Activated T-helper 17 cell treated with anti-CD3 and anti-CD28 coated beads, Interleukin-2, amount 50 U/mL, for 72 hours (primary cell): ENCODE measurements at regions not wholly inside any gene's neighbourhood (a gene's known extent, or its start where the extent isn't known, plus 50 kb on each side); places are given as distances from the start of the nearest gene placed in this dataset.

Experiments
- ATAC-seq: fragments of 150-1000 bp; cut with Tn5 transposase; replicated peaks from 2 replicates; pipeline ENCODE4 v1.10.0; 2021; ENCODE audit warnings: mild to moderate bottlenecking, moderate library complexity
- H3K27ac Mint-ChIP-seq: one replicate; pipeline ENCODE4 v1.8.0; 2022; ENCODE audit warnings: mixed read lengths
- H3K27me3 Mint-ChIP-seq: one replicate; pipeline ENCODE4 v1.8.0; 2022; ENCODE audit warnings: mixed read lengths
- H3K36me3 Mint-ChIP-seq: one replicate; pipeline ENCODE4 v1.8.0; 2022; ENCODE audit warnings: low read depth, mild to moderate bottlenecking, mixed read lengths
- H3K4me1 Mint-ChIP-seq: one replicate; pipeline ENCODE4 v1.8.0; 2022; ENCODE audit warnings: mixed read lengths
- H3K4me3 Mint-ChIP-seq: one replicate; pipeline ENCODE4 v1.8.0; 2022; ENCODE audit warnings: mild to moderate bottlenecking, mixed read lengths
- H3K9me3 Mint-ChIP-seq: one replicate; pipeline ENCODE4 v1.8.0; 2022; ENCODE audit warnings: mixed read lengths

GRCh38 chr2:145736871-145737270 is 1217.0 kb upstream of the ZEB2 start:
- no peaks in the 10 kb centered on the region for H3K27me3 Mint-ChIP-seq
- no peaks in the 10 kb centered on the region for H3K4me1 Mint-ChIP-seq
- ATAC-seq: no peak
- H3K9me3 Mint-ChIP-seq: no peaks in the 10 kb centered on the region
- no peak overlapping the region for H3K27ac Mint-ChIP-seq
- no peak overlapping the region for H3K4me3 Mint-ChIP-seq
- H3K36me3 Mint-ChIP-seq: no peaks in the 10 kb centered on the region

- H3K4me1 Mint-ChIP-seq: no peaks in the 10 kb centered on the region
- H3K27ac Mint-ChIP-seq: no peak overlapping the region
- H3K4me3 Mint-ChIP-seq: no peak overlapping the region
- ATAC-seq: no peak
- H3K36me3 Mint-ChIP-seq: no peaks in the 10 kb centered on the region
- H3K27me3 Mint-ChIP-seq: no peaks in the 10 kb centered on the region
- no peaks in the 10 kb centered on the region for H3K9me3 Mint-ChIP-seq
These were observed 1211.5 kb upstream of the ZEB2 start for GRCh38 chr2:145731467-145731866.

- Mint-ChIP-seq H3K36me3 (no peaks in the 10 kb centered on the region), H3K9me3 (no peaks in the 10 kb centered on the region), H3K4me3 (no peak overlapping the region), H3K27me3 (no peaks in the 10 kb centered on the region), H3K27ac (no peak overlapping the region), H3K4me1 (no peaks in the 10 kb centered on the region)
- no peak for ATAC-seq
These were observed 1210.3 kb upstream of the ZEB2 start for GRCh38 chr2:145729993-145730770.

GRCh38 chr2:145729481-145729880 is 1209.6 kb upstream of the ZEB2 start:
- no peaks in the 10 kb centered on the region for H3K4me1 Mint-ChIP-seq
- H3K9me3 Mint-ChIP-seq: no peaks in the 10 kb centered on the region
- no peaks in the 10 kb centered on the region for H3K36me3 Mint-ChIP-seq
- H3K4me3 Mint-ChIP-seq: no peak overlapping the region
- no peak for ATAC-seq
- H3K27me3 Mint-ChIP-seq: no peaks in the 10 kb centered on the region
- H3K27ac Mint-ChIP-seq: no peak overlapping the region

- no peak overlapping the region for H3K27ac Mint-ChIP-seq
- no peaks in the 10 kb centered on the region for H3K9me3 Mint-ChIP-seq
- H3K4me3 Mint-ChIP-seq: no peak overlapping the region
These were observed 1208.6 kb upstream of the ZEB2 start for GRCh38 chr2:145728511-145728910.

GRCh38 chr2:145725876-145726275 is 1206.0 kb upstream of the ZEB2 start:
- no peaks in the 10 kb centered on the region for H3K36me3 Mint-ChIP-seq
- ATAC-seq: no peak
- no peak overlapping the region for H3K27ac Mint-ChIP-seq
- H3K4me1 Mint-ChIP-seq: no peaks in the 10 kb centered on the region
- H3K9me3 Mint-ChIP-seq: no peaks in the 10 kb centered on the region
- no peaks in the 10 kb centered on the region for H3K27me3 Mint-ChIP-seq
- no peak overlapping the region for H3K4me3 Mint-ChIP-seq

More at GRCh38 chr2:145728511-145728910, 1208.6 kb upstream of the ZEB2 start:
- Mint-ChIP-seq H3K36me3 (no peaks in the 10 kb centered on the region), H3K4me1 (no peaks in the 10 kb centered on the region), H3K27me3 (no peaks in the 10 kb centered on the region)
- no peak for ATAC-seq

GRCh38 chr2:145724311-145724898 is 1204.5 kb upstream of the ZEB2 start:
- Mint-ChIP-seq H3K4me3 (no peak overlapping the region), H3K4me1 (no peaks in the 10 kb centered on the region), H3K27me3 (no peaks in the 10 kb centered on the region), H3K9me3 (no peaks in the 10 kb centered on the region), H3K36me3 (no peaks in the 10 kb centered on the region), H3K27ac (no peak overlapping the region)
- ATAC-seq: no peak

- Mint-ChIP-seq H3K27me3 (no peaks in the 10 kb centered on the region), H3K36me3 (no peaks in the 10 kb centered on the region), H3K9me3 (no peaks in the 10 kb centered on the region), H3K4me1 (no peaks in the 10 kb centered on the region), H3K4me3 (no peak overlapping the region), H3K27ac (no peak overlapping the region)
- ATAC-seq: no peak
These were observed 1204.0 kb upstream of the ZEB2 start for GRCh38 chr2:145723872-145724271.

GRCh38 chr2:145721681-145722080 is 1201.8 kb upstream of the ZEB2 start:
- no peaks in the 10 kb centered on the region for H3K9me3 Mint-ChIP-seq
- no peak for ATAC-seq
- no peaks in the 10 kb centered on the region for H3K27me3 Mint-ChIP-seq
- no peak overlapping the region for H3K4me3 Mint-ChIP-seq
- H3K4me1 Mint-ChIP-seq: no peaks in the 10 kb centered on the region
- no peaks in the 10 kb centered on the region for H3K36me3 Mint-ChIP-seq
- H3K27ac Mint-ChIP-seq: no peak overlapping the region

GRCh38 chr2:145715601-145716000 is 1195.7 kb upstream of the ZEB2 start:
- Mint-ChIP-seq H3K27ac (no peak overlapping the region), H3K4me3 (no peak overlapping the region), H3K27me3 (no peaks in the 10 kb centered on the region), H3K36me3 (no peaks in the 10 kb centered on the region), H3K4me1 (no peaks in the 10 kb centered on the region), H3K9me3 (no peaks in the 10 kb centered on the region)
- ATAC-seq: no peak

- no peak for ATAC-seq
- peaks cover 4% of the 10 kb centered on the region for H3K9me3 Mint-ChIP-seq
- H3K4me1 Mint-ChIP-seq: no peaks in the 10 kb centered on the region
- H3K36me3 Mint-ChIP-seq: no peaks in the 10 kb centered on the region
- H3K27me3 Mint-ChIP-seq: no peaks in the 10 kb centered on the region
- no peak overlapping the region for H3K4me3 Mint-ChIP-seq
- no peak overlapping the region for H3K27ac Mint-ChIP-seq
These were observed 1190.4 kb upstream of the ZEB2 start for GRCh38 chr2:145710303-145710702.

- H3K27me3 Mint-ChIP-seq: no peaks in the 10 kb centered on the region
- H3K27ac Mint-ChIP-seq: no peak overlapping the region
- ATAC-seq: no peak
- no peak overlapping the region for H3K4me3 Mint-ChIP-seq
- no peaks in the 10 kb centered on the region for H3K4me1 Mint-ChIP-seq
- H3K9me3 Mint-ChIP-seq: peaks cover 7% of the 10 kb centered on the region
- no peaks in the 10 kb centered on the region for H3K36me3 Mint-ChIP-seq
These were observed 1182.4 kb upstream of the ZEB2 start for GRCh38 chr2:145702305-145702704.

GRCh38 chr2:145692971-145693478 is 1173.1 kb upstream of the ZEB2 start:
- Mint-ChIP-seq H3K36me3 (no peaks in the 10 kb centered on the region), H3K9me3 (no peaks in the 10 kb centered on the region), H3K4me1 (no peaks in the 10 kb centered on the region), H3K27me3 (no peaks in the 10 kb centered on the region), H3K4me3 (no peak overlapping the region), H3K27ac (no peak overlapping the region)
- no peak for ATAC-seq

GRCh38 chr2:145691659-145692058 is 1171.7 kb upstream of the ZEB2 start:
- Mint-ChIP-seq H3K27ac (no peak overlapping the region), H3K27me3 (no peaks in the 10 kb centered on the region), H3K4me3 (no peak overlapping the region), H3K36me3 (no peaks in the 10 kb centered on the region), H3K4me1 (no peaks in the 10 kb centered on the region), H3K9me3 (no peaks in the 10 kb centered on the region)
- no peak for ATAC-seq

GRCh38 chr2:145690183-145690778 is 1170.4 kb upstream of the ZEB2 start:
- H3K4me3 Mint-ChIP-seq: no peak overlapping the region
- no peaks in the 10 kb centered on the region for H3K36me3 Mint-ChIP-seq
- H3K27me3 Mint-ChIP-seq: no peaks in the 10 kb centered on the region
- H3K4me1 Mint-ChIP-seq: no peaks in the 10 kb centered on the region
- no peaks in the 10 kb centered on the region for H3K9me3 Mint-ChIP-seq
- no peak for ATAC-seq
- H3K27ac Mint-ChIP-seq: no peak overlapping the region
